IPS-15b (cell line): ENCODE measurements at regions not wholly inside any gene's neighbourhood (a gene's known extent, or its start where the extent isn't known, plus 50 kb on each side); places are given as distances from the start of the nearest gene placed in this dataset.

ENCODE experiments used
- H3K27me3 ChIP-seq: one replicate; pipeline ENCODE4 v1.6.1; 2013; ENCODE audit warnings: low read length; ENCODE audit not compliant: control insufficient read depth, insufficient read depth
- H3K36me3 ChIP-seq: one replicate; pipeline ENCODE4 v1.6.1; 2013; ENCODE audit warnings: low read length; ENCODE audit not compliant: control insufficient read depth, insufficient read depth
- H3K4me1 ChIP-seq: one replicate; pipeline ENCODE4 v1.6.1; 2013; ENCODE audit warnings: mild to moderate bottlenecking, low read length; ENCODE audit not compliant: control insufficient read depth, insufficient read depth
- H3K4me3 ChIP-seq: one replicate; pipeline ENCODE4 v1.5.1; 2013; ENCODE audit warnings: low read depth, low read length
- H3K9ac ChIP-seq: one replicate; pipeline ENCODE4 v1.6.1; 2013; ENCODE audit warnings: low read depth, mild to moderate bottlenecking, low read length
- H3K9me3 ChIP-seq: one replicate; pipeline ENCODE4 v1.6.1; 2013; ENCODE audit warnings: mild to moderate bottlenecking, low read length; ENCODE audit not compliant: control insufficient read depth, insufficient read depth

DNA sequence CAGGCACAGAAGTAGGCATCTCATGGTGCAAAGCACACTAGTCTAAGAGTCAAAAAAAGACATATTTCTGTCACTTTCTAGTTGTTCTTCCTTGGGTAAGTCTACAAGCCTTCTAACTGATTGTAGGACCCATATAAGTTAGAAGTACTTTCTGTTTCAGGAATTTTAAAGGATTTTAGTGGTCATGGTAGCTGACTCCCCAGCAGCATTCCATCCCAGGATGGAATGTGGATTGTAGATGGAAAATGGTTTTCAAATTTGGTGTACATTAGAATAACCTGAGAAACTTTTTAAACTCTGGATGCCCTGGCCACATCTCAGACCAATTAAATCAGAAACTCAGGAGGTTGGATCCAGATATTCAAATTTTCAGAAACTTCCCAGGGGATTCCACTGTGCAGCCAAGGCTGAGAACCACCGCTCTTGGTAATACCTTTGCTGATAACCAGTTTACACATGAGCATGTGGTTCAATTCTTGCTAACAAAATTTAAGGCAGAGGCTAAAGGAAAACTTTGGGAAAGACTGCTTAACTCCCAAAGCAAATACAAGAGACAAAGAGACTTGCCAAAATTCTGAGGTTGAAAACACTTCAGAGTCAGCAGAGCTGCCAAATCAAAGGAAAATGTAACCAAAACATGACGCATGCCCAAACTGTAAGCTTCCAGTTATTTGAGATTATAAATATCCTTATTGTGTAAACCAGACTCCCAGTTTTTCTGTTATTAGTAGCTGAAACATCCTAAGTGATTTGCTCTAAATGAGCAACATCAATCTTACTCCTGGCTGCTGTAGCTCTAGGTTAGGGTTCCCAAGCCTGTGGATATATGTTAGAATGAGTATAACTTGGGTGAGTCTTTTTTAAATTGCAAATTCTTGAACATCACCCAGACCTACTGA is 145.4 kb upstream of the MTAP start:
- Histone ChIP-seq H3K4me3 (no peak overlapping the region), H3K36me3 (no peaks in the 10 kb centered on the region), H3K4me1 (no peaks in the 10 kb centered on the region), H3K9me3 (no peaks in the 10 kb centered on the region), H3K9ac (no peak overlapping the region), H3K27me3 (no peaks in the 10 kb centered on the region)

GRCh38 chr9:21657966-21658667 is 144.3 kb upstream of the MTAP start:
- H3K9me3 ChIP-seq, result no peaks in the 10 kb centered on the region
- no peaks in the 10 kb centered on the region for H3K36me3 ChIP-seq
- H3K4me1 ChIP-seq, result no peaks in the 10 kb centered on the region
- H3K4me3 ChIP-seq, result no peak overlapping the region
- H3K9ac ChIP-seq, result no peak overlapping the region
- no peaks in the 10 kb centered on the region for H3K27me3 ChIP-seq

DNA sequence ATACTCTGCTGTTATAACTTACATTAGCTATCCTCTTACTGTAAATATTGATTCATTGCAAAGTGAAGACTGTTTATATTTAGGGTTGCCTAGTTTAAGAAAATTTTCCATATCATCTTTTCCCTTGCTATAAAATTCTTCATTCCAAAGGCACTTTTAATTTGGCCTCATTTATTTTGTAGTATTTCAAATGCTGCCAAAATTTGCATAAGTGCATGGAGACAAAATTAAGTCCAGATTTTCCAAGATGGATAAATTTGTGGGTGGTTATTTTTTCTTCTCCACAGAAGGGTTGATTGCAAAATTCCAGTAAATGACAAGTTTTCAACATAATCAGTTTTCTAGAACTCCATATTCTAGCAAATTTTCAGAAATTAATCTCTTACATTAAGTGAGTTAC is 141.5 kb upstream of the MTAP start:
- Histone ChIP-seq H3K4me1 (no peaks in the 10 kb centered on the region), H3K9me3 (no peaks in the 10 kb centered on the region), H3K9ac (no peak overlapping the region), H3K4me3 (no peak overlapping the region), H3K36me3 (no peaks in the 10 kb centered on the region), H3K27me3 (no peaks in the 10 kb centered on the region)

GRCh38 chr9:21661626-21662025 is 140.8 kb upstream of the MTAP start:
- Histone ChIP-seq H3K4me3 (no peak overlapping the region), H3K27me3 (no peaks in the 10 kb centered on the region), H3K9ac (no peak overlapping the region)

GRCh38 chr9:21668516-21668915 is 133.9 kb upstream of the MTAP start:
- no peaks in the 10 kb centered on the region for H3K9me3 ChIP-seq
- H3K27me3 ChIP-seq, result no peaks in the 10 kb centered on the region
- no peaks in the 10 kb centered on the region for H3K4me1 ChIP-seq
- H3K36me3 ChIP-seq, result no peaks in the 10 kb centered on the region
- no peak overlapping the region for H3K9ac ChIP-seq
- H3K4me3 ChIP-seq, result no peak overlapping the region

More at GRCh38 chr9:21661626-21662025, 140.8 kb upstream of the MTAP start:
- H3K9me3 ChIP-seq, result no peaks in the 10 kb centered on the region
- H3K36me3 ChIP-seq, result no peaks in the 10 kb centered on the region
- H3K4me1 ChIP-seq, result no peaks in the 10 kb centered on the region

- H3K27me3 ChIP-seq, result no peaks in the 10 kb centered on the region
- no peaks in the 10 kb centered on the region for H3K4me1 ChIP-seq
- no peaks in the 10 kb centered on the region for H3K36me3 ChIP-seq
- H3K4me3 ChIP-seq, result no peak overlapping the region
- no peaks in the 10 kb centered on the region for H3K9me3 ChIP-seq
- no peak overlapping the region for H3K9ac ChIP-seq
Measured at GRCh38 chr9:21669701-21670100, 132.7 kb upstream of the MTAP start.

DNA sequence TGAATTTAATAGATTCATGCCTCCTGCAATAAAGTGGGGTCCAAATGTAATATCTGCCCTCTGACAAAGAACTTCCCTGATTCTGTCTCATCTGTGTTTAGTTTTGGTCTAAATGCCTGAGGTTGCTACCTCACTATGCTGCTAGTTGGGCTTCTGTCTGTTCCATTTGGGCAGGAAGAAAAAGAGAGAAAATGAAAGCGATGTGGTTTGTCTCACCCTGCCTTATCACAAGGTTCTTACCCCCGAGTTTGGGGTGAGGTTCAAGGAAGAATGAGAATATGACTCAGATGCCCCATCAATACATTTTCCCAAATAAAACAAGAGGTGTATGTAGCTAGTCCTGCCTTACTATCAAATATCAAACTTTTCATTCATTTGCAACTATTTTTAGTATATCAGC is 132.1 kb upstream of the MTAP start:
- Histone ChIP-seq H3K36me3 (no peaks in the 10 kb centered on the region), H3K9ac (no peak overlapping the region), H3K27me3 (no peaks in the 10 kb centered on the region), H3K9me3 (no peaks in the 10 kb centered on the region), H3K4me1 (no peaks in the 10 kb centered on the region), H3K4me3 (no peak overlapping the region)

GRCh38 chr9:21672140-21672539 is 130.3 kb upstream of the MTAP start:
- Histone ChIP-seq H3K9me3 (no peaks in the 10 kb centered on the region), H3K9ac (no peak overlapping the region), H3K4me3 (no peak overlapping the region), H3K36me3 (no peaks in the 10 kb centered on the region), H3K27me3 (no peaks in the 10 kb centered on the region), H3K4me1 (no peaks in the 10 kb centered on the region)

GRCh38 chr9:21672761-21673160 is 129.7 kb upstream of the MTAP start:
- no peak overlapping the region for H3K9ac ChIP-seq
- no peaks in the 10 kb centered on the region for H3K36me3 ChIP-seq
- no peaks in the 10 kb centered on the region for H3K27me3 ChIP-seq
- no peaks in the 10 kb centered on the region for H3K4me1 ChIP-seq
- no peak overlapping the region for H3K4me3 ChIP-seq
- H3K9me3 ChIP-seq, result no peaks in the 10 kb centered on the region

GRCh38 chr9:21674894-21675293 is 127.5 kb upstream of the MTAP start:
- Histone ChIP-seq H3K36me3 (no peaks in the 10 kb centered on the region), H3K9me3 (no peaks in the 10 kb centered on the region), H3K27me3 (no peaks in the 10 kb centered on the region), H3K9ac (no peak overlapping the region), H3K4me3 (no peak overlapping the region), H3K4me1 (no peaks in the 10 kb centered on the region)

GRCh38 chr9:21677387-21677786 is 125.0 kb upstream of the MTAP start:
- H3K27me3 ChIP-seq, result no peaks in the 10 kb centered on the region
- H3K36me3 ChIP-seq, result no peaks in the 10 kb centered on the region
- H3K9me3 ChIP-seq, result no peaks in the 10 kb centered on the region
- H3K9ac ChIP-seq, result no peak overlapping the region
- H3K4me3 ChIP-seq, result no peak overlapping the region
- no peaks in the 10 kb centered on the region for H3K4me1 ChIP-seq

DNA sequence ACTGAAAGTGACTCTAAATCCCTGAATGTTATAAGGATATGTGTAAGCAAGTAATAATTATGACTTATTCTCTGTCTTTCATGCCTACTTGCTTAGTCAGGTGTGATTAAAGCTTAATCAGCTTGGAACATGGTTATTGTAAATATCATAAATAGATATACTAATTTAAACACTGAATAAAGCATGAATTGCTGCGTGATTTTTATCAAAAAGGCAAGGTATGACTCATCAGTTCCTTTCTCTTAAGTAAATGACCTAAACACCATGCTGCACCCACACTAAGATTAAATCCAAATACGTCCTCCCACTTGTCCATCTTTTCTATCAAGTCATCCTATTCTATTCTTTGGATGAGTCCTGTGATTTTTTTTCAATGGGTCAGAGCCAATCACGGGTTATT is 124.6 kb upstream of the MTAP start:
- H3K4me1 ChIP-seq, result no peaks in the 10 kb centered on the region
- no peak overlapping the region for H3K9ac ChIP-seq
- H3K36me3 ChIP-seq, result no peaks in the 10 kb centered on the region
- H3K27me3 ChIP-seq, result no peaks in the 10 kb centered on the region
- H3K4me3 ChIP-seq, result no peak overlapping the region
- H3K9me3 ChIP-seq, result no peaks in the 10 kb centered on the region
